ENCODE measurements at regions not wholly inside any gene's neighbourhood (a gene's known extent, or its start where the extent isn't known, plus 50 kb on each side); places are given as distances from the start of the nearest gene placed in this dataset.
"Not testable (repeated sequence)": the region's sequence is repeated elsewhere in the genome, so short reads cannot be mapped to it uniquely, and the experiment has no call there.

- TF ChIP-seq POLR2AphosphoS5 (IDR thresholded peaks at IDR 0.05; ENCODE audit: low read depth, low read length); SIN3A (IDR thresholded peaks at IDR 0.05; ENCODE audit: borderline replicate concordance, insufficient read depth, low read depth, low read length): not testable (repeated sequence)
- TF ChIP-seq, protein P1, sequence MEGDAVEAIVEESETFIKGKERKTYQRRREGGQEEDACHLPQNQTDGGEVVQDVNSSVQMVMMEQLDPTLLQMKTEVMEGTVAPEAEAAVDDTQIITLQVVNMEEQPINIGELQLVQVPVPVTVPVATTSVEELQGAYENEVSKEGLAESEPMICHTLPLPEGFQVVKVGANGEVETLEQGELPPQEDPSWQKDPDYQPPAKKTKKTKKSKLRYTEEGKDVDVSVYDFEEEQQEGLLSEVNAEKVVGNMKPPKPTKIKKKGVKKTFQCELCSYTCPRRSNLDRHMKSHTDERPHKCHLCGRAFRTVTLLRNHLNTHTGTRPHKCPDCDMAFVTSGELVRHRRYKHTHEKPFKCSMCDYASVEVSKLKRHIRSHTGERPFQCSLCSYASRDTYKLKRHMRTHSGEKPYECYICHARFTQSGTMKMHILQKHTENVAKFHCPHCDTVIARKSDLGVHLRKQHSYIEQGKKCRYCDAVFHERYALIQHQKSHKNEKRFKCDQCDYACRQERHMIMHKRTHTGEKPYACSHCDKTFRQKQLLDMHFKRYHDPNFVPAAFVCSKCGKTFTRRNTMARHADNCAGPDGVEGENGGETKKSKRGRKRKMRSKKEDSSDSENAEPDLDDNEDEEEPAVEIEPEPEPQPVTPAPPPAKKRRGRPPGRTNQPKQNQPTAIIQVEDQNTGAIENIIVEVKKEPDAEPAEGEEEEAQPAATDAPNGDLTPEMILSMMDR (IDR thresholded peaks at IDR 0.05), result not testable (repeated sequence)
- TF ChIP-seq, protein P2, sequence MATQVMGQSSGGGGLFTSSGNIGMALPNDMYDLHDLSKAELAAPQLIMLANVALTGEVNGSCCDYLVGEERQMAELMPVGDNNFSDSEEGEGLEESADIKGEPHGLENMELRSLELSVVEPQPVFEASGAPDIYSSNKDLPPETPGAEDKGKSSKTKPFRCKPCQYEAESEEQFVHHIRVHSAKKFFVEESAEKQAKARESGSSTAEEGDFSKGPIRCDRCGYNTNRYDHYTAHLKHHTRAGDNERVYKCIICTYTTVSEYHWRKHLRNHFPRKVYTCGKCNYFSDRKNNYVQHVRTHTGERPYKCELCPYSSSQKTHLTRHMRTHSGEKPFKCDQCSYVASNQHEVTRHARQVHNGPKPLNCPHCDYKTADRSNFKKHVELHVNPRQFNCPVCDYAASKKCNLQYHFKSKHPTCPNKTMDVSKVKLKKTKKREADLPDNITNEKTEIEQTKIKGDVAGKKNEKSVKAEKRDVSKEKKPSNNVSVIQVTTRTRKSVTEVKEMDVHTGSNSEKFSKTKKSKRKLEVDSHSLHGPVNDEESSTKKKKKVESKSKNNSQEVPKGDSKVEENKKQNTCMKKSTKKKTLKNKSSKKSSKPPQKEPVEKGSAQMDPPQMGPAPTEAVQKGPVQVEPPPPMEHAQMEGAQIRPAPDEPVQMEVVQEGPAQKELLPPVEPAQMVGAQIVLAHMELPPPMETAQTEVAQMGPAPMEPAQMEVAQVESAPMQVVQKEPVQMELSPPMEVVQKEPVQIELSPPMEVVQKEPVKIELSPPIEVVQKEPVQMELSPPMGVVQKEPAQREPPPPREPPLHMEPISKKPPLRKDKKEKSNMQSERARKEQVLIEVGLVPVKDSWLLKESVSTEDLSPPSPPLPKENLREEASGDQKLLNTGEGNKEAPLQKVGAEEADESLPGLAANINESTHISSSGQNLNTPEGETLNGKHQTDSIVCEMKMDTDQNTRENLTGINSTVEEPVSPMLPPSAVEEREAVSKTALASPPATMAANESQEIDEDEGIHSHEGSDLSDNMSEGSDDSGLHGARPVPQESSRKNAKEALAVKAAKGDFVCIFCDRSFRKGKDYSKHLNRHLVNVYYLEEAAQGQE (IDR thresholded peaks at IDR 0.05; ENCODE audit: insufficient read depth in 1 of 2, low read depth in 2 of 2, low read length in 1 of 2), result not testable (repeated sequence)
Observed at GRCh38 chr11:89585046-89585445, 93.9 kb upstream of the NOX4 start.

Measured in Panc1 (cell line).